Thyroid gland (tissue), 4 donors: ENCODE measurements at regions not wholly inside any gene's neighbourhood (a gene's known extent, or its start where the extent isn't known, plus 50 kb on each side); places are given as distances from the start of the nearest gene placed in this dataset.
"Not testable (repeated sequence)": the region's sequence is repeated elsewhere in the genome, so short reads cannot be mapped to it uniquely, and the experiment has no call there.

Experiments
- CTCF ChIP-seq, 6 experiments: fragments of 200-600 bp in 3 of 6; fragments of 450-650 bp in 3 of 6; sonication (generic) in 3 of 6; IDR thresholded peaks; one replicate each; pipeline ENCODE4 v1.5.1; 2016 to 2019; ENCODE audit warnings: antibody characterized with exemption in 6 of 6, mild to moderate bottlenecking in 2 of 6, inconsistent platforms in 1 of 6, moderate library complexity in 1 of 6
- POLR2A ChIP-seq, 2 donors: fragments of 450-650 bp; IDR thresholded peaks; one replicate each; pipeline ENCODE4 v1.6.1; 2017; ENCODE audit warnings: antibody characterized with exemption in 2 of 2, mild to moderate bottlenecking in 2 of 2, moderate library complexity in 1 of 2

GRCh38 chr3:130155464-130155863 lies 73.8 kb downstream of the ALG1L2 start:
- TF ChIP-seq CTCF, POLR2A (IDR thresholded peaks at IDR 0.05): not testable (repeated sequence)
